Endodermal cell (in vitro differentiated cells): ENCODE measurements at regions not wholly inside any gene's neighbourhood (a gene's known extent, or its start where the extent isn't known, plus 50 kb on each side); places are given as distances from the start of the nearest gene placed in this dataset.

Experiments
- DNase-seq: peaks from one replicate; pipeline ENCODE4 v3.0.0-alpha.2; 2017
- H3K27ac ChIP-seq: 2 replicates; pipeline ENCODE4 v1.5.1; 2013; ENCODE audit warnings: mild to moderate bottlenecking, low read depth, low read length, moderate library complexity
- H3K27me3 ChIP-seq: 2 replicates; pipeline ENCODE4 v1.6.1; 2013; ENCODE audit warnings: mild to moderate bottlenecking, low read length, moderate library complexity; ENCODE audit not compliant: insufficient read depth, control insufficient read depth, poor library complexity, severe bottlenecking
- H3K36me3 ChIP-seq: 2 replicates; pipeline ENCODE4 v1.7.0; 2013; ENCODE audit warnings: mild to moderate bottlenecking, low read length, moderate library complexity; ENCODE audit not compliant: control insufficient read depth, insufficient read depth
- H3K4me1 ChIP-seq: one replicate; pipeline ENCODE4 v1.7.0; 2013; ENCODE audit warnings: low read length; ENCODE audit not compliant: control insufficient read depth, insufficient read depth
- H3K4me3 ChIP-seq: 2 replicates; pipeline ENCODE4 v1.5.1; 2013; ENCODE audit warnings: mild to moderate bottlenecking, low read length, moderate library complexity
- H3K9ac ChIP-seq: 2 replicates; pipeline ENCODE4 v1.6.1; 2013; ENCODE audit warnings: mild to moderate bottlenecking, low read length, moderate library complexity; ENCODE audit not compliant: poor library complexity, severe bottlenecking; ENCODE audit errors: extremely low read depth
- H3K9me3 ChIP-seq: 2 replicates; pipeline ENCODE4 v1.6.1; 2013; ENCODE audit warnings: mild to moderate bottlenecking, low read length, moderate library complexity; ENCODE audit not compliant: control insufficient read depth
- H3K27ac Mint-ChIP-seq: 2 replicates; pipeline ENCODE4 v1.8.0; 2020; ENCODE audit warnings: mixed read lengths
- H3K27me3 Mint-ChIP-seq: 2 replicates; pipeline ENCODE4 v1.8.0; 2021; ENCODE audit warnings: mild to moderate bottlenecking, mixed read lengths; ENCODE audit not compliant: insufficient read depth
- H3K36me3 Mint-ChIP-seq: 2 replicates; pipeline ENCODE4 v1.8.0; 2020; ENCODE audit warnings: low read depth, mixed read lengths
- H3K4me1 Mint-ChIP-seq: 2 replicates; pipeline ENCODE4 v1.8.0; 2020; ENCODE audit warnings: mixed read lengths
- H3K4me3 Mint-ChIP-seq: 2 replicates; pipeline ENCODE4 v1.8.0; 2020; ENCODE audit warnings: mild to moderate bottlenecking, moderate library complexity, mixed read lengths
- H3K9me3 Mint-ChIP-seq: 2 replicates; pipeline ENCODE4 v1.8.0; 2020; ENCODE audit warnings: mild to moderate bottlenecking, mixed read lengths
- CTCF ChIP-seq: fragments of 200-600 bp; sonication (generic); conservative IDR thresholded peaks from 2 replicates; pipeline ENCODE4 v1.5.0; 2021; ENCODE audit warnings: antibody characterized with exemption, mild to moderate bottlenecking
- WGBS, 2 experiments: methylation state at CpG; one replicate each; pipeline versions ENCODE4 v1.1.5 to v1.1.7; 2013; ENCODE audit warnings: missing lambda C conversion rate in 2 of 2, mixed read lengths in 1 of 2; ENCODE audit not compliant: insufficient coverage in 1 of 2, insufficient read length in 1 of 2; 5-methylcytosine and 5-hydroxymethylcytosine counted together

DNA sequence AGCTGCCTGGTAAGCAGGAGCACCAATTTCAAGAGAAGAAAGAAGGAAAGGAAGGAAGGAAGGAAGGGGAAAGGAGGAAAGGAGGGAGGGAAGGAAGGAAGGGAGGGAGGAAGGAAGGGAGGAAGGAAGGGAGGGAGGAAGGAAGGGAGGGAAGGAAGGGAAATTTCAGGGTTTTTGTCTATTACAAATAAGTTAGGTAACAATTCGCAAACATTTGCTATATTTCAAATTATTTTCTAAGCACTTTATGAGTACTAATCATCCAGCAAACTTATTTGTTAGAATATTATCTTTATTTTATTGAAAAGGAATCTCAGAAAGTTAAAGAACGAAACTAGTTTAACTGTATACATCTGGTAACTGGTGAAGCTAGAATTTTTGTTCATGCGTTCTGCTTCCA, 921.7 kb downstream of the TBL1XR1 start:
- WGBS, 2 experiments: 97 to 100% methylated on average over 2 of the region's 3 CpGs
- DNase-seq: no peak
- Mint-ChIP-seq H3K27ac (no peak overlapping the region), H3K36me3 (no peaks in the 10 kb centered on the region), H3K4me1 (peaks cover 18% of the 10 kb centered on the region), H3K9me3 (no peaks in the 10 kb centered on the region), H3K27me3 (no peaks in the 10 kb centered on the region), H3K4me3 (no peak overlapping the region)
- no peaks in the 10 kb centered on the region for H3K9me3 ChIP-seq
- no peak overlapping the region for H3K4me3 ChIP-seq
- H3K27ac ChIP-seq: no peak overlapping the region
- TF ChIP-seq CTCF: no peak
- no peaks in the 10 kb centered on the region for H3K27me3 ChIP-seq
- no peaks in the 10 kb centered on the region for H3K36me3 ChIP-seq
- H3K4me1 ChIP-seq: peaks cover 5% of the 10 kb centered on the region
- H3K9ac ChIP-seq: no peak overlapping the region

- H3K4me1 ChIP-seq: peaks cover 5% of the 10 kb centered on the region
- no peak overlapping the region for H3K27ac Mint-ChIP-seq
- no peak for TF ChIP-seq CTCF
- no peaks in the 10 kb centered on the region for H3K27me3 ChIP-seq
- H3K4me3 ChIP-seq: no peak overlapping the region
- no peak overlapping the region for H3K27ac ChIP-seq
- no peaks in the 10 kb centered on the region for H3K9me3 Mint-ChIP-seq
- H3K9me3 ChIP-seq: no peaks in the 10 kb centered on the region
- 76 to 100% methylated on average over 1 to 2 of the region's 2 CpGs for WGBS, 2 experiments
- no peaks in the 10 kb centered on the region for H3K27me3 Mint-ChIP-seq
- no peaks in the 10 kb centered on the region for H3K36me3 Mint-ChIP-seq
- H3K36me3 ChIP-seq: no peaks in the 10 kb centered on the region
- no peak for DNase-seq
- H3K4me3 Mint-ChIP-seq: no peak overlapping the region
- H3K4me1 Mint-ChIP-seq: peaks cover 21% of the 10 kb centered on the region
- H3K9ac ChIP-seq: no peak overlapping the region
Observed at GRCh38 chr3:176275113-176275512, 922.2 kb downstream of the TBL1XR1 start.

DNA sequence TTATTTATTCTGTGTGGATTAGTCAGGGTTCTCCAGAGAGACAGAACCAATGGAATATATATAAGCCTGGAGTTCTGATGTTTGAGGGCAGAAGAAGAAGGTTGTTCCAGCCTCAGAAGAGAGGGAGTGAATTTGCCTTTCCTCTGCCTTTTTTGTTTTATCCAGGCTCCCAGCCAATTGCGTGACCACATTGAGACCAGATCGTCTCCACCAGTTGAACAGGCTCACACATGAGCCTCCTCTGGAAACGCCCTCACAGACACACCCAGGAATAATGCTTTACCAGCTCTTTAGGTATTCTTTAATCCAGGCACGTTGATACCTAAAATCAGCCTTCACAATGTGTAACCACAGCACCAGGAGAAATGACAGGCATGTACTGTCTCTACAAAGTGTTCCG, 923.1 kb downstream of the TBL1XR1 start:
- H3K9me3 Mint-ChIP-seq: no peaks in the 10 kb centered on the region
- H3K27me3 Mint-ChIP-seq: no peaks in the 10 kb centered on the region
- no peak overlapping the region for H3K27ac ChIP-seq
- H3K4me1 Mint-ChIP-seq: peaks cover 22% of the 10 kb centered on the region
- H3K4me1 ChIP-seq: peaks cover 5% of the 10 kb centered on the region
- no peaks in the 10 kb centered on the region for H3K36me3 ChIP-seq
- WGBS, 2 experiments: 91% methylated on average over 5 of the region's 5 CpGs
- no peak overlapping the region for H3K4me3 ChIP-seq
- H3K27ac Mint-ChIP-seq: no peak overlapping the region
- H3K27me3 ChIP-seq: no peaks in the 10 kb centered on the region
- no peak overlapping the region for H3K9ac ChIP-seq
- H3K4me3 Mint-ChIP-seq: no peak overlapping the region
- no peaks in the 10 kb centered on the region for H3K9me3 ChIP-seq
- no peak for DNase-seq
- TF ChIP-seq CTCF: no peak
- H3K36me3 Mint-ChIP-seq: no peaks in the 10 kb centered on the region
